Panc1 (cell line): ENCODE measurements at regions not wholly inside any gene's neighbourhood (a gene's known extent, or its start where the extent isn't known, plus 50 kb on each side); places are given as distances from the start of the nearest gene placed in this dataset.

Experiments
- POLR2AphosphoS5 ChIP-seq: IDR thresholded peaks from 2 replicates; pipeline ENCODE4 v1.6.1; 2012; ENCODE audit warnings: mild to moderate bottlenecking, low read depth, low read length, moderate library complexity
- TF ChIP-seq, protein P1 (sequence below): fragments of 450-650 bp; IDR thresholded peaks from 2 replicates; pipeline ENCODE4 v1.5.1; 2017; ENCODE audit warnings: mild to moderate bottlenecking

DNA sequence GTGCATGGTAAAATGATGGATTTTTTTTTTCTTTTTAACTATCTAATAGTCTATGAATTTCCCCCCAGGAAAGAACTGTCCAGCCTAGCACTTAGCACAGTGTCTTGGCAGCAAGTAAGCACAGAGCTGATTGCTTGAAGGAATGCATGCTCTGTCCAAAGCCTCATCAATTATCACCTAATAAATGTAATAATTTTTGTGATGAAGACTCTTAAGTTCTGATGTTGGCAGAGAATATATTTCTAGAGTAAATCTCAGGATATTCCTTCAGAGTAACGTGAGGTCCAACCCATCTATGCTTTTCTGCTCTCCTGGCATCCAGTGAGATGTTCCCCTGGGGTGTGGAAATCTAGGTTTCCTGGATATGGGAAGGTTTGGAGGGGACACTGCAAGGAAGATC lies 152.4 kb downstream of the TMX1 start:
- TF ChIP-seq, protein P1, sequence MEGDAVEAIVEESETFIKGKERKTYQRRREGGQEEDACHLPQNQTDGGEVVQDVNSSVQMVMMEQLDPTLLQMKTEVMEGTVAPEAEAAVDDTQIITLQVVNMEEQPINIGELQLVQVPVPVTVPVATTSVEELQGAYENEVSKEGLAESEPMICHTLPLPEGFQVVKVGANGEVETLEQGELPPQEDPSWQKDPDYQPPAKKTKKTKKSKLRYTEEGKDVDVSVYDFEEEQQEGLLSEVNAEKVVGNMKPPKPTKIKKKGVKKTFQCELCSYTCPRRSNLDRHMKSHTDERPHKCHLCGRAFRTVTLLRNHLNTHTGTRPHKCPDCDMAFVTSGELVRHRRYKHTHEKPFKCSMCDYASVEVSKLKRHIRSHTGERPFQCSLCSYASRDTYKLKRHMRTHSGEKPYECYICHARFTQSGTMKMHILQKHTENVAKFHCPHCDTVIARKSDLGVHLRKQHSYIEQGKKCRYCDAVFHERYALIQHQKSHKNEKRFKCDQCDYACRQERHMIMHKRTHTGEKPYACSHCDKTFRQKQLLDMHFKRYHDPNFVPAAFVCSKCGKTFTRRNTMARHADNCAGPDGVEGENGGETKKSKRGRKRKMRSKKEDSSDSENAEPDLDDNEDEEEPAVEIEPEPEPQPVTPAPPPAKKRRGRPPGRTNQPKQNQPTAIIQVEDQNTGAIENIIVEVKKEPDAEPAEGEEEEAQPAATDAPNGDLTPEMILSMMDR: no peak
- TF ChIP-seq POLR2AphosphoS5: no peak
